OCI-LY1 (cell line): ENCODE measurements at regions not wholly inside any gene's neighbourhood (a gene's known extent, or its start where the extent isn't known, plus 50 kb on each side); places are given as distances from the start of the nearest gene placed in this dataset.

Source experiments
- CTCF ChIP-seq: fragments of 200-600 bp; sonication (generic), shearing (Covaris generic); IDR thresholded peaks from 2 replicates; pipeline ENCODE4 v1.5.1; 2017; ENCODE audit warnings: mild to moderate bottlenecking, antibody characterized with exemption, low read length, moderate library complexity, mixed read lengths
- EZH2 ChIP-seq: fragments of 200-600 bp; sonication (generic), shearing (Covaris generic); IDR thresholded peaks from 2 replicates; pipeline ENCODE4 v1.8.0; 2017; ENCODE audit warnings: borderline replicate concordance, mixed run types, mild to moderate bottlenecking, antibody characterized with exemption, low read length, moderate library complexity, mixed read lengths

DNA sequence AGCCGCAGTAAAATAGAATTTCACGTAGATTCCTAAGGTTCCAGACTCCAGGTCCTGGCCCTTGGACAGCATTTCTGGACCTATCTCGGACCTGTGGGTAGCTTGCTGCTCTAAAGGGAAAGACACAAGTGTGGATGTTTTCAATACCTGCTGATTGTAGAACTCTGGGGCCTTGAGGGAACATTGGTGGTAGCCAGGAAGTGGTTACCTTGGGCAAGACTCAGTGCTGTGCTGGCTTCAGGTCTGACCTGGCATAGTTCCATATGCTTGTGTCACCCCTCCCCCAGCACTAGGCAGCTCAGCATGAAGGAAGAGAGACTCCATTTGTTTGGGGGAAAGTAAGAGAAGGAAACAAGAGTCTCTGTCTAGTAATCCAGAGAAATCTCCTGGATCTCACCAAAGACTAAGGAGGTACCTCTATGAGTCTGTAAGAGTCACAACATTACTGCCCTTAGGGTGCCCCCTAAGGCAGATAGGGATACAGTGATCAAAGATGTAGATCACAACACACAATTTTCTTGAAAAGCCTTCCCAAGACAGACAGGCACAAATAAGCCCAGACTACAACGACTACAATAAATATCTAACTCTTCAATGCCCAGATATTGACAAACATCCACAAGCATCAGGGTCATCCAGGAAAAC is 398.8 kb downstream of the TGFB2 start:
- no peak for TF ChIP-seq CTCF
- no peak for TF ChIP-seq EZH2
